ENCODE measurements at regions not wholly inside any gene's neighbourhood (a gene's known extent, or its start where the extent isn't known, plus 50 kb on each side); places are given as distances from the start of the nearest gene placed in this dataset.

GRCh38 chr1:14083277-14083676 lies 383.3 kb downstream of the PRDM2 start:
- H3K9me3 Mint-ChIP-seq, result no peaks in the 10 kb centered on the region
- no peak for DNase-seq
- no peaks in the 10 kb centered on the region for H3K36me3 Mint-ChIP-seq
- no peaks in the 10 kb centered on the region for H3K4me1 Mint-ChIP-seq
- Histone ChIP-seq H3K4me1 (ENCODE audit: control insufficient read depth, insufficient read depth, low read length) (no peaks in the 10 kb centered on the region), H3K27me3 (ENCODE audit: control insufficient read depth, insufficient read depth, low read length) (no peaks in the 10 kb centered on the region), H3K36me3 (ENCODE audit: control insufficient read depth, insufficient read depth, low read length) (no peaks in the 10 kb centered on the region), H3K9me3 (ENCODE audit: control insufficient read depth, insufficient read depth, low read length) (no peaks in the 10 kb centered on the region), H3K27ac (ENCODE audit: low read length) (no peak overlapping the region), H3K4me3 (ENCODE audit: low read length) (no peak overlapping the region)
- no peak overlapping the region for H3K27ac Mint-ChIP-seq
- peaks cover 4 to 6% of the 10 kb centered on the region in 2 donors for H3K27me3 Mint-ChIP-seq (ENCODE audit: low read depth in 2 of 2)
- no peak for ATAC-seq
- H3K4me3 Mint-ChIP-seq, result no peak overlapping the region
- TF ChIP-seq CTCF (IDR thresholded peaks at IDR 0.05), result no peak
- intact Hi-C loops (cut with micrococcal nuclease), result no loop called here

- H3K27ac Mint-ChIP-seq, result no peak overlapping the region
- no peaks in the 10 kb centered on the region for H3K36me3 ChIP-seq (ENCODE audit: control insufficient read depth, insufficient read depth, low read length)
- no peak for ATAC-seq
- no peak for TF ChIP-seq CTCF (IDR thresholded peaks at IDR 0.05)
- no peaks in the 10 kb centered on the region for H3K4me1 Mint-ChIP-seq
- intact Hi-C loops (cut with micrococcal nuclease), result no loop called here
- no peak overlapping the region for H3K27ac ChIP-seq (ENCODE audit: low read length)
- no peak overlapping the region for H3K4me3 ChIP-seq (ENCODE audit: low read length)
- H3K4me1 ChIP-seq (ENCODE audit: control insufficient read depth, insufficient read depth, low read length), result no peaks in the 10 kb centered on the region
- no peak for DNase-seq
- H3K9me3 Mint-ChIP-seq, result no peaks in the 10 kb centered on the region
- H3K9me3 ChIP-seq (ENCODE audit: control insufficient read depth, insufficient read depth, low read length), result no peaks in the 10 kb centered on the region
- no peak overlapping the region for H3K4me3 Mint-ChIP-seq
- H3K36me3 Mint-ChIP-seq, result no peaks in the 10 kb centered on the region
- H3K27me3 Mint-ChIP-seq (ENCODE audit: low read depth in 2 of 2), result peaks cover 6 to 8% of the 10 kb centered on the region in 2 donors
- no peaks in the 10 kb centered on the region for H3K27me3 ChIP-seq (ENCODE audit: control insufficient read depth, insufficient read depth, low read length)
- no CpG with 5 or more reads among the region's 1 CpG for WGBS (ENCODE audit: insufficient coverage)
These were observed 383.7 kb downstream of the PRDM2 start for GRCh38 chr1:14083706-14084105.

GRCh38 chr1:14090062-14090461 lies 390.1 kb downstream of the PRDM2 start:
- Mint-ChIP-seq H3K36me3 (peaks cover 5% of the 10 kb centered on the region), H3K27me3 (ENCODE audit: low read depth in 2 of 2) (peaks cover 16 to 25% of the 10 kb centered on the region in 2 donors), H3K4me1 (no peaks in the 10 kb centered on the region), H3K4me3 (no peak overlapping the region), H3K9me3 (peaks cover 0 to 7% of the 10 kb centered on the region in 2 donors), H3K27ac (no peak overlapping the region)
- no peaks in the 10 kb centered on the region for H3K4me1 ChIP-seq (ENCODE audit: control insufficient read depth, insufficient read depth, low read length)
- peaks cover 6% of the 10 kb centered on the region for H3K27me3 ChIP-seq (ENCODE audit: control insufficient read depth, insufficient read depth, low read length)
- no CpG with 5 or more reads among the region's 1 CpG for WGBS (ENCODE audit: insufficient coverage)
- H3K9me3 ChIP-seq (ENCODE audit: control insufficient read depth, insufficient read depth, low read length), result no peaks in the 10 kb centered on the region
- no peak for TF ChIP-seq CTCF (IDR thresholded peaks at IDR 0.05)
- no peaks in the 10 kb centered on the region for H3K36me3 ChIP-seq (ENCODE audit: control insufficient read depth, insufficient read depth, low read length)
- intact Hi-C loops (cut with micrococcal nuclease), result no loop called here
- H3K27ac ChIP-seq (ENCODE audit: low read length), result no peak overlapping the region
- ATAC-seq (no peak), DNase-seq (no peak)
- no peak overlapping the region for H3K4me3 ChIP-seq (ENCODE audit: low read length)

- Mint-ChIP-seq H3K36me3 (peaks cover 5% of the 10 kb centered on the region), H3K9me3 (peaks cover 0 to 7% of the 10 kb centered on the region in 2 donors), H3K27me3 (ENCODE audit: low read depth in 2 of 2) (peaks cover 16 to 30% of the 10 kb centered on the region in 2 donors), H3K4me1 (no peaks in the 10 kb centered on the region), H3K4me3 (no peak overlapping the region), H3K27ac (no peak overlapping the region)
- ATAC-seq (no peak), DNase-seq (no peak)
- TF ChIP-seq CTCF (IDR thresholded peaks at IDR 0.05), result no peak
- Histone ChIP-seq H3K27me3 (ENCODE audit: control insufficient read depth, insufficient read depth, low read length) (peaks cover 6% of the 10 kb centered on the region), H3K9me3 (ENCODE audit: control insufficient read depth, insufficient read depth, low read length) (no peaks in the 10 kb centered on the region), H3K4me1 (ENCODE audit: control insufficient read depth, insufficient read depth, low read length) (no peaks in the 10 kb centered on the region), H3K27ac (ENCODE audit: low read length) (no peak overlapping the region), H3K36me3 (ENCODE audit: control insufficient read depth, insufficient read depth, low read length) (no peaks in the 10 kb centered on the region), H3K4me3 (ENCODE audit: low read length) (no peak overlapping the region)
- WGBS (ENCODE audit: insufficient coverage), result 93% methylated on average over 5 of the region's 6 CpGs
- intact Hi-C loops (cut with micrococcal nuclease), result no loop called here
These were observed 390.5 kb downstream of the PRDM2 start for GRCh38 chr1:14090531-14090930.
